ENCODE measurements at regions not wholly inside any gene's neighbourhood (a gene's known extent, or its start where the extent isn't known, plus 50 kb on each side); places are given as distances from the start of the nearest gene placed in this dataset.

GRCh38 chr1:25170439-25170838, 61.9 kb downstream of the SYF2 start:
- TF ChIP-seq CTCF (IDR thresholded peaks at IDR 0.05) (no peak), ZFX (IDR thresholded peaks at IDR 0.05; ENCODE audit: borderline replicate concordance) (no peak)
